HL-60 (cell line): ENCODE measurements at regions not wholly inside any gene's neighbourhood (a gene's known extent, or its start where the extent isn't known, plus 50 kb on each side); places are given as distances from the start of the nearest gene placed in this dataset.

Experiments used
- DNase-seq, 2 experiments: peaks; one replicate each; pipeline ENCODE4 v3.0.0-alpha.2; 2010 to 2020; ENCODE audit warnings: low read depth in 1 of 2, low spot score in 1 of 2
- H3K27ac ChIP-seq: fragments of 250-450 bp; sonication (Bioruptor Pico); replicated peaks from 2 replicates; pipeline ENCODE4 v1.5.1; 2020; ENCODE audit warnings: mild to moderate bottlenecking, moderate library complexity
- H3K27me3 ChIP-seq: fragments of 250-450 bp; sonication (Bioruptor Pico); 2 replicates; pipeline ENCODE4 v1.5.1; 2021; ENCODE audit warnings: mild to moderate bottlenecking, moderate library complexity; ENCODE audit not compliant: insufficient read depth, poor library complexity, severe bottlenecking
- H3K4me3 ChIP-seq: replicated peaks from 2 replicates; pipeline ENCODE4 v1.5.1; 2011; ENCODE audit warnings: mild to moderate bottlenecking, control low read depth, low read length; ENCODE audit not compliant: insufficient read depth
- CTCF ChIP-seq: IDR thresholded peaks from one replicate; pipeline ENCODE4 v1.5.1; 2011; ENCODE audit warnings: low read length, control low read depth, inconsistent platforms; ENCODE audit not compliant: insufficient read depth
- GABPA ChIP-seq: IDR thresholded peaks from 2 replicates; pipeline ENCODE4 v1.6.1; 2012; ENCODE audit warnings: low read depth
- POLR2AphosphoS5 ChIP-seq: IDR thresholded peaks from 2 replicates; pipeline ENCODE4 v1.6.1; 2012; ENCODE audit warnings: low read depth
- REST ChIP-seq: IDR thresholded peaks from 2 replicates; pipeline ENCODE4 v1.6.1; 2012; ENCODE audit warnings: low read depth; ENCODE audit not compliant: insufficient replicate concordance
- SPI1 ChIP-seq: IDR thresholded peaks from 2 replicates; pipeline ENCODE4 v1.6.1; 2012; ENCODE audit warnings: low read depth, mild to moderate bottlenecking, borderline replicate concordance

- Histone ChIP-seq H3K27ac (no peak overlapping the region), H3K4me3 (no peak overlapping the region), H3K27me3 (no peaks in the 10 kb centered on the region)
- no peak for TF ChIP-seq CTCF
- no peak for TF ChIP-seq POLR2AphosphoS5
- TF ChIP-seq GABPA: no peak
- TF ChIP-seq SPI1: no peak
- no peak for TF ChIP-seq REST
- DNase-seq: no peak
These were observed 497.3 kb downstream of the CCDC85A start for GRCh38 chr2:56680971-56681631.

GRCh38 chr2:56681659-56682396 is 498.0 kb downstream of the CCDC85A start:
- no peak for TF ChIP-seq SPI1
- TF ChIP-seq CTCF: no peak
- no peak for TF ChIP-seq REST
- no peak for TF ChIP-seq POLR2AphosphoS5
- no peak for TF ChIP-seq GABPA
- Histone ChIP-seq H3K27me3 (no peaks in the 10 kb centered on the region), H3K27ac (no peak overlapping the region), H3K4me3 (no peak overlapping the region)
- no peak for DNase-seq

GRCh38 chr2:56682397-56682760 is 498.6 kb downstream of the CCDC85A start:
- TF ChIP-seq POLR2AphosphoS5: no peak
- no peak for TF ChIP-seq REST
- TF ChIP-seq GABPA: no peak
- TF ChIP-seq CTCF: no peak
- TF ChIP-seq SPI1: no peak
- H3K27ac ChIP-seq: no peak overlapping the region
- no peak for DNase-seq
- H3K4me3 ChIP-seq: no peak overlapping the region
- H3K27me3 ChIP-seq: no peaks in the 10 kb centered on the region
